Activated T-cell treated with anti-CD3 and anti-CD28 coated beads, Interleukin-2, amount 50 U/mL, for 24 hours (primary cell): ENCODE measurements at regions not wholly inside any gene's neighbourhood (a gene's known extent, or its start where the extent isn't known, plus 50 kb on each side); places are given as distances from the start of the nearest gene placed in this dataset.
"Not testable (repeated sequence)": the region's sequence is repeated elsewhere in the genome, so short reads cannot be mapped to it uniquely, and the experiment has no call there.

Experiments used
- DNase-seq: peaks from one replicate; pipeline ENCODE4 v3.0.0-alpha.2; 2020
- H3K27ac Mint-ChIP-seq: 2 replicates; pipeline ENCODE4 v1.8.0; 2020; ENCODE audit warnings: mild to moderate bottlenecking, mixed read lengths
- H3K27me3 Mint-ChIP-seq: 2 replicates; pipeline ENCODE4 v1.8.0; 2020; ENCODE audit warnings: mixed read lengths
- H3K36me3 Mint-ChIP-seq: 2 replicates; pipeline ENCODE4 v1.8.0; 2020; ENCODE audit warnings: low read depth, mixed read lengths
- H3K4me1 Mint-ChIP-seq: 2 replicates; pipeline ENCODE4 v1.8.0; 2020; ENCODE audit warnings: low read depth, mixed read lengths
- H3K4me3 Mint-ChIP-seq: 2 replicates; pipeline ENCODE4 v1.8.0; 2020; ENCODE audit warnings: mild to moderate bottlenecking, moderate library complexity, mixed read lengths
- H3K9me3 Mint-ChIP-seq: 2 replicates; pipeline ENCODE4 v1.8.0; 2020; ENCODE audit warnings: mixed read lengths

DNA sequence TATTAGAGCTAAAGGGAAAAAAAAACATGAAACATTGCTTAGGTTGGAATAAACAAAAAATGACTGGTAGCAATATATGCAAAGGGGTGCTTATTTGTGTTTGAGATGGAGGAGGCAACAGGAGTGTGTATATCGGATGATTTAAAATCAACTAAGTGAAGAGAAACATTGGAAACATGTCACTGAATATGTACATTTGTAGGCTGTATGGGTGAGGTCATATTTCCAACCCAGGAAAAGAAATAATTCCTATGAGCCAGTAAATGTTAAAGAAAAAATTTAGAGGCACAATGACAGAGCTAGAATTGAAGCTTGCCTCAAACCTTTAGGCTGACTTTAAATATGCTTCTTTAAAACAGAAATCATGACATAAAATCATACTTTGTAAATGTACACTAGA lies 709.0 kb upstream of the SEMA3D start:
- no peak for DNase-seq
- Mint-ChIP-seq H3K36me3 (no peaks in the 10 kb centered on the region), H3K9me3 (no peaks in the 10 kb centered on the region), H3K4me3 (no peak overlapping the region), H3K4me1 (no peaks in the 10 kb centered on the region), H3K27me3 (no peaks in the 10 kb centered on the region), H3K27ac (no peak overlapping the region)

DNA sequence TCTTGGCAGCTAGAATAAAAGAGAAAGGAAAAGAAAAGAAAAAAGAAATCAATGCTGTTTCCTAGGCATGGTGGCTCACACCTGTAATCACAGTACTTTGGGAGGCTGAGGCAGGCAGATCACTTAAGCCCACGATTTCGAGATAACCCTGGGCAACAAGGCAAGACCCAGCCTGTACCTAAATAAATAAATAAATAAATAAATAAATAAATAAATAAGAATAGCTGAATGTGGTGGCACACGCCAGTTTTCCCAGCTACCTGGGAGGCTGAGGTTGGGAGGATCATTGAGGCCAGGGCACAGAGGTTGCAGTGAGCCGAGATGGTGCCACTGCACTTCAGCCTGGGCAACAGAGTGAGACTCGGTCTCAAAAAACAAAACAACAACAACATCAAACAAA lies 705.0 kb upstream of the SEMA3D start:
- H3K4me3 Mint-ChIP-seq, H3K27ac Mint-ChIP-seq, H3K9me3 Mint-ChIP-seq, H3K36me3 Mint-ChIP-seq, DNase-seq, H3K4me1 Mint-ChIP-seq, H3K27me3 Mint-ChIP-seq: not testable (repeated sequence)

DNA sequence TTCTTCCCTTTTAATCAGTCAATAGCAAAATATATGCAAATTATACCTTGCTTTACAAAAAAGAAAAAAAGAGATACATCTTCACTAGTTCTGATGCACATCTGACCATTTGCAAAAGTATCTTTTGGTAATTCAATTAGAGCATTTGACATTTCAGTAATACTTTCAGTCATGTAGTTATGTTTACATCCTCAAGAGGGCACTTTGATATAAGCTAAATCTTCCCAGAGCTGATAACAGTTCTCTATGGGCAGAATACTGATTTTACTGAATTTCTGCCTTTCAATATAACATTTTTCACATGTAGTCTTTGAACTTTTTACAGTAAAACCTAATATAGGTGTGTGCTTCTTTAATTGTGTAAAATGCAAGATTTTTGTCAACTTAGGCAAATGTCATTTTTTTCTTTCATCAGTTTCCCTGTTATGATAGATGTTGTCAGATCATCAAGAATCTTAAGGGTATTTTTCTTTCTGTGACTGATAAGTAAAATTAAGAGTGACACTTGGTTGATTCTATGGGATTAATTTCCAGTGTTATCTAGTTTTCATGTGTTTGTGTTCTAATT lies 703.5 kb upstream of the SEMA3D start:
- no peak for DNase-seq
- Mint-ChIP-seq H3K27ac (no peak overlapping the region), H3K27me3 (no peaks in the 10 kb centered on the region), H3K36me3 (no peaks in the 10 kb centered on the region), H3K9me3 (no peaks in the 10 kb centered on the region), H3K4me1 (no peaks in the 10 kb centered on the region), H3K4me3 (no peak overlapping the region)

DNA sequence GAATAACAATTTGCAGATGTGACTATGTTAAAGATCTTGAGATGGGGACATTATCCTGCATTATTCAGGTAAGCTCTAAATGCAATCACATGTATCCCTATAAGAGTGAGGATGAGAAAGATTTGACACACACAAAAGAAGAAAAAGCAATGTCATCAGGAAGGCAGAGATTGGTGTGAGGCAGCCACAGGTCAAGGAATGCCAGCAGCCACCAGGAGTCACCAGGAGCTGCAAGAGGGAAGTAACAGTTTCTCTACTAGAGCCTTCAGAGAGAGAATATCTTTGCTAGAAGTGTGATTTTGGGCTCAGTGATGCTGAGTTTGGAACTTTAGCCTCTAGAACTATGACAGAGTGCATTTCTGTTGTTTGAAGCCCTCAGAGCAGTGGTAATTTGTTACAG lies 700.3 kb upstream of the SEMA3D start:
- Mint-ChIP-seq H3K27me3 (no peaks in the 10 kb centered on the region), H3K4me3 (no peak overlapping the region), H3K9me3 (no peaks in the 10 kb centered on the region), H3K4me1 (no peaks in the 10 kb centered on the region), H3K27ac (no peak overlapping the region), H3K36me3 (no peaks in the 10 kb centered on the region)
- no peak for DNase-seq

DNA sequence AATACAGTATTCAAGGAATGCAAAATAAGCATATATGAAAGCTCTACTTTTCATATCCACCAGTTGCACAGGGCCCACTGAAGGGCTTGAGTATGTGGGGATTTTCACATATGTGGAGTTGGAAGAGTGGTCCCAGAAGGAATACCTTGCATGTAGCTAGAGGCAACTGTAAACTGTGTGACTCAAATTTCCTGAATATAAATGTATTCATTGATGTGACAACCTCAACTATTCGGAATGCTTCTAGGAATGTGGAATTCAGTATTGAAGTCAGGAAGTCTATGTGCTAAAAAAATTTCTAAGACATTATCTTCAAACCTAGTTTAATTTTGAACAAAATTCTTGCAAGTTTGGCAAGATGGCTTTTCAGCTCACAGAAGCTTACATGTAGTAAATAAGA lies 695.5 kb upstream of the SEMA3D start:
- H3K4me3 Mint-ChIP-seq, result no peak overlapping the region
- H3K36me3 Mint-ChIP-seq, result no peaks in the 10 kb centered on the region
- H3K27ac Mint-ChIP-seq, result no peak overlapping the region
- H3K4me1 Mint-ChIP-seq, result no peaks in the 10 kb centered on the region
- H3K27me3 Mint-ChIP-seq, result no peaks in the 10 kb centered on the region
- DNase-seq, result no peak
- peaks cover 12% of the 10 kb centered on the region for H3K9me3 Mint-ChIP-seq

DNA sequence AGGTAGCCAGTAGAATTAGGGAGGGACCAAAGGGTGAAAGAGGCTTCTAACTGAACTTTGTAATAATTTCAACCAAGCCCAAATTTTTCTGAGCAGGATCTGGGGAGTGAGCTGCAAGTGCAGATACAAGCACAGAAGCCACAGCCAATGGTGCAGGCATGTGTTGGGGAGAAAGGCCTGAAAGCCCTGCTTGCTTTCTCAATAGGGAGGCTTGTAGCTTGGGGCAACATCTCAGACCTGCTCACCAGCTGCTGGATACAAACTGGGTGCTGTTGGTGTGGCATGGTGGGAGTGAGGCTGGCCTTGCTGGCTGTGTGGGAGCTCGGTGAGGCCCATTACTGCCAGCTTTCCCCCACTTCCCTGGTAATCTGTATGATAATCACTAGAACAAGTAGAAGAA lies 688.5 kb upstream of the SEMA3D start:
- Mint-ChIP-seq H3K9me3 (peaks cover 30% of the 10 kb centered on the region), H3K36me3 (no peaks in the 10 kb centered on the region), H3K27me3 (no peaks in the 10 kb centered on the region), H3K4me3 (no peak overlapping the region), H3K27ac (no peak overlapping the region), H3K4me1 (no peaks in the 10 kb centered on the region)
- no peak for DNase-seq

DNA sequence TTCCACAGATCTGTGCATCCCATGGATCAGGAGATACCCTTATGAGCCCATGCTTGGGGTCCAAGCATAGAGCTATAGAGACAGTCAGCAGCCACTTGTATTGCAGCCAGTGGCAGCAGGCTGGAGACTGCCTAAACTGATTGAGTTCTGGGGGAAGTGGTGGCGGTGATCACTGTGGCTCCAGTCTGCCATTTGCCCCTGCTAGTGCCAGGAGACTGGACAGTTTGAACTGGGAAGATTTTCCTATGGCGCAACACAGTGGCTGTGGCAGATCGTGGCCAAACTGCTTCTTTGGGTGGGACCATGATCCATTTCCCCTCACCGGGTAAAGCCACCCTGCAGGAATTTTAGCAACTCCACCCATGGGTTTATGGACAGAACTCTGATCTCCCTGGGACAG lies 679.7 kb upstream of the SEMA3D start:
- Mint-ChIP-seq H3K9me3 (peaks cover 23% of the 10 kb centered on the region), H3K4me1 (no peaks in the 10 kb centered on the region), H3K27me3 (no peaks in the 10 kb centered on the region), H3K36me3 (no peaks in the 10 kb centered on the region), H3K4me3 (no peak overlapping the region), H3K27ac (no peak overlapping the region)
- no peak for DNase-seq

DNA sequence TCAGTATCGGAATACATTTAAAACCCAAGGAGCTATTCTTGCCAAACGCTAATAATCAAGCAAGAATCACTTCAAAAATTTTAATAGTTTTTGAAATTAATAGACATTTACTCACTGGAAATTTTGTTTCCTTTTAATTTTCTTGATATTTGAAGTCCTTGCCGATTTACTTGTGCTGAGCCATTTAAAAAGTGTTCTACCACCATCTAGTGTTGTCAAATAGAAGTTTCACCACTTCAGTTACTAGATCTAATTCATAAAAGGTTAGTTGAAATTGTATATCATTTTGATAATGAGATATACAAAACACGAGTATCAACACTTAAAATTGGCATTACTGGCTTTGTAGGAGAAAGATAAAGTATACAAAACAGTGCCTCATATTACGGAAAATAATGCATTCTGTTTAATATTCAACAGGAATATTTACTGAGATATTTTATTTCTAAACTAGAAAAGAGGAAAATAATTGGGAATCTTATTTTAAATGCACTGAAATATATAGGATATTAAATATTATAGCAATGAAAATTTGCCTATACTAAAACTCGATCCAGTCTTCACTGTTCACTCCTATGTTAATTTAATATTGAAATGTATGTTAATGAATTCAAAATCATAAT lies 664.8 kb upstream of the SEMA3D start:
- Mint-ChIP-seq H3K27ac (no peak overlapping the region), H3K4me1 (no peaks in the 10 kb centered on the region), H3K36me3 (no peaks in the 10 kb centered on the region), H3K9me3 (peaks cover 2% of the 10 kb centered on the region), H3K27me3 (no peaks in the 10 kb centered on the region), H3K4me3 (no peak overlapping the region)
- no peak for DNase-seq

DNA sequence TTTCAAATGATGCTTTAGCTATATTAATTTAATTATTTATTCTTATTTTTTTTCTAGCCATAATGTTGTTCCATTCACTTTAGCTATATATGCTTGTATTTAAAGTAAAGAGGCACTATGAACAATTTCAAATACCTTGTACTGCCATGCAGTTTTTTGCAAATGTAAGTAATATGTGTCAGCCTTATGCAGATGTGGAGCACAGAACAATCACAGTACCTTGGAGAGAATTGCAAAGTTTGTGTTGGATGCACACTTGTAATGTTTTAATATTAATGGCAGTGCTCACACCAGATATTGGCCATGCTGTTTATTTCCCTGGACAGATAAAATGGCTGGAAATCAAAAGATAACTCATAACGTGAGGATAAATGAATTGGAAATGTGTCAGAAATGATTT lies 663.5 kb upstream of the SEMA3D start:
- Mint-ChIP-seq H3K4me1 (no peaks in the 10 kb centered on the region), H3K9me3 (peaks cover 2% of the 10 kb centered on the region), H3K36me3 (no peaks in the 10 kb centered on the region), H3K4me3 (no peak overlapping the region), H3K27ac (no peak overlapping the region), H3K27me3 (no peaks in the 10 kb centered on the region)
- no peak for DNase-seq

DNA sequence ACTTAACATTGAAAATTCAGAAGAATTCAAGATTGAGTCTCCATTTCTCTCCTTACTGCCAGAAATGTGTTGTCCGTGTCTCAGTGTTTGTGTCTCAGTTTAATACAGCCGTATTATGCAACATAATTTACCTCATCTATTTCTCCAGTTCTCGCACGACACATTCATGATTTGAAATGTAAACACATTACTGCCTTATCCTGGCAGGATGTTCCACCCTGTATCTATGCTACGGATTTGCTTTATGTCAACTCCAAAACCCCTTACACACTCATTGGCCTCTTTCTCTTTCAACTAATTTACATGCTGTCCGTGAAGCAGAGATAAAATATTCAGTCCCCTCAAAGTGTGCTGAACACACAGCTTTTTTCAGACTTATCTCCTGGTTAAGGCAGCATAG lies 653.7 kb upstream of the SEMA3D start:
- H3K4me1 Mint-ChIP-seq, result no peaks in the 10 kb centered on the region
- H3K27ac Mint-ChIP-seq, result no peak overlapping the region
- no peak overlapping the region for H3K4me3 Mint-ChIP-seq
- H3K36me3 Mint-ChIP-seq, result no peaks in the 10 kb centered on the region
- H3K9me3 Mint-ChIP-seq, result no peaks in the 10 kb centered on the region
- DNase-seq, result no peak
- H3K27me3 Mint-ChIP-seq, result no peaks in the 10 kb centered on the region

DNA sequence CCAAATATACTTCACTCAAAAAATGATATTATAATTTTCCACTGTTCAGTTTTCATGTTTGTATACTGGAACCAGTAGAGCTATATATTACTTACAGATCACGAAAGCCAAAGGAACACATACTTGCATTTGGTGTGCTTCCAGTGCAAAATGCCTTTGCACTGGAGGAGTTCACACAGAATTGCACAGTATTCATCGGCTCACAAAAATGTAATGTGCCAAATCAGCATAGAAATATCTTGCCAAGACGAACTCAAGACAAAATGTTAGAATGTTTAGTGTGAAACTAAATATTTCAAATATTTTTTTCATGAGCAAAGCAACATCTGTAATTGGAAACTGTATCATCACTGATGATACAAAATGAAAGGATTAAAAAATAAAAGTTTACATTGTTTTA lies 646.2 kb upstream of the SEMA3D start:
- DNase-seq, result no peak
- Mint-ChIP-seq H3K36me3 (no peaks in the 10 kb centered on the region), H3K9me3 (peaks cover 2% of the 10 kb centered on the region), H3K27ac (no peak overlapping the region), H3K27me3 (no peaks in the 10 kb centered on the region), H3K4me1 (no peaks in the 10 kb centered on the region), H3K4me3 (no peak overlapping the region)

DNA sequence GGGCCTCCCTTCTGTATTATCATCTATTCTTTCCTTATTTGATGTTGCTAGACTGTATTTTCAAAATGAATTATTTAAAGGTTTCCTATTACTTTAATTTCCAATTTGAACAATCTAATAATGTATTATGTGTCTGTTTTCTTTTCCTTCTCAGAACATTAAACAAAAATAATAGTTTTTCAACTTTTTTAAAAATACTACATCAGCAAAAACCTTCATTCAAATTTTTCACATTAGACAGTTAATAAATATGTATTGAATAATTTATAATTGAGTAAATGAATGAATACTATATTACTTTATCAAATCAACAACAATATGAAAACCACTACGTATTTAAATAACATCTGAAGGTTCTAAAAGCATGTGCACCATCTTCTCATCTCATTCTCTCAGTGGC lies 644.1 kb upstream of the SEMA3D start:
- H3K4me1 Mint-ChIP-seq, result no peaks in the 10 kb centered on the region
- no peaks in the 10 kb centered on the region for H3K36me3 Mint-ChIP-seq
- no peak overlapping the region for H3K4me3 Mint-ChIP-seq
- H3K27ac Mint-ChIP-seq, result no peak overlapping the region
- no peak for DNase-seq
- H3K27me3 Mint-ChIP-seq, result no peaks in the 10 kb centered on the region
- peaks cover 2% of the 10 kb centered on the region for H3K9me3 Mint-ChIP-seq

DNA sequence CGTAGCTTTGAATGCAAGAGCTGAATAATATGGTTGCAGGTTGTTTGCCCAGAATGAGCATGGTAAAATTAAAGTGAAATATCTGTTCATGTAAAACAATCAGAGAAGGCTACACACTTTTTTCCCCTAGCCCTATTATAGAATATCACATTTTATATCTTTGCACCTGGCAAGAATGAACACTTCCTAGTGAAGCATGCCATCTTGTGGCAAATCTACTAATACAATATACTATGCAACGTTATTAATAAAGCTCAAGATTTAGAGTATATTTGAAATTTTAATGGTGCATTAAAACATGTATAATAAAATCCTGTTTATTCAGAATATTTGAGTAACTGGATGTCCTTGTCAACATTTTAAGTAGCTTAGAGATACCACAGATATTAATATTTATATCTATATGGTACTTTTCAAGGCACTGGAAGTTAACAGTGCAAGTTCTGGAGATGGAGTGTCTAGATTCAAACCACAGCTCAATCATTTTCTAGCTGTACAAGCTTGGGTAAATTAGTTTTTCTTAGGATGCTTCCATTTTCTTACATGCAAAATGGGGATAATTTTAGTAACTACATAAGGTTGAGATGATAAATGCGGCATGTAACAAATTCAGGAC lies 643.1 kb upstream of the SEMA3D start:
- DNase-seq, result no peak
- Mint-ChIP-seq H3K36me3 (no peaks in the 10 kb centered on the region), H3K27ac (no peak overlapping the region), H3K4me3 (no peak overlapping the region), H3K9me3 (peaks cover 2% of the 10 kb centered on the region), H3K27me3 (no peaks in the 10 kb centered on the region), H3K4me1 (no peaks in the 10 kb centered on the region)

DNA sequence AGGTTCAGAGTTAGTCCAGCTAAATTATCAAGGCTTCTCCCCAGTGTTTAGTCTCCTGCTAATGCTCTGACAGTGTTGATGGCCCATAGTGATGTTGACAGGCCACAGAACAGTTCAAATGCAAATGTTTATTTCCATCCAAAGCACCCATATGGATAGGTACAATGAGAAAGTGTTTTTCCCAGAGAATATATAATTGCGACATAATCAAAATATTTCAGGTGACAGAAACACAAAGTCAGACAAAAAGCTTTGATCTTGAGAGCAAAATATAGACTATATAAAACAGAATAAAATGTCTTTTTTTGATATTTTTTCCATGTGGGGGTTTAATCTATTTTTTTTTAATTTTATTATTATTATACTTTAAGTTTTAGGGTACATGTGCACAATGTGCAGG lies 642.3 kb upstream of the SEMA3D start:
- H3K4me3 Mint-ChIP-seq, result no peak overlapping the region
- H3K36me3 Mint-ChIP-seq, result no peaks in the 10 kb centered on the region
- DNase-seq, result no peak
- H3K9me3 Mint-ChIP-seq, result peaks cover 2% of the 10 kb centered on the region
- no peaks in the 10 kb centered on the region for H3K4me1 Mint-ChIP-seq
- no peaks in the 10 kb centered on the region for H3K27me3 Mint-ChIP-seq
- H3K27ac Mint-ChIP-seq, result no peak overlapping the region

DNA sequence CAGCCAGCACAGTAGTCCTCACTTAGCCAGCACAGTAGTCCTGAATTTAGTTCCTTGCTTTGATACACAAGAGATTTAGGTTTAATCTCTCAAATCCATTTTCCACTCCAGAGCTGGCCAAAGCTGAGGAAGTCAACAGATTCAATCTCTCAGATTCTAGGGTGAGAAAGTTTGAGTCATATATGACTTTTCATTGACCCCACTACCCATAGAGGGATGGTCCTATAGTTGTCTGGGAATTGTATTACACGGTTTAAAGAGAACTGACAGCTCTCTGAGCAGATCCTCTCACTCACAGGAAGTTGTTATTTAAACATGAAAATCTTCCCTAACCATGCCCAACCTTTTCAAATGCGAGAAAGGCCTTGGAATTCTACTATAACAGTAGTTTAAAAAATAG lies 641.8 kb upstream of the SEMA3D start:
- no peaks in the 10 kb centered on the region for H3K4me1 Mint-ChIP-seq
- H3K36me3 Mint-ChIP-seq, result no peaks in the 10 kb centered on the region
- no peak for DNase-seq
- no peak overlapping the region for H3K27ac Mint-ChIP-seq
- H3K4me3 Mint-ChIP-seq, result no peak overlapping the region
- H3K9me3 Mint-ChIP-seq, result peaks cover 2% of the 10 kb centered on the region
- no peaks in the 10 kb centered on the region for H3K27me3 Mint-ChIP-seq
